Mucosa of rectum (tissue), 2 donors: ENCODE measurements at regions not wholly inside any gene's neighbourhood (a gene's known extent, or its start where the extent isn't known, plus 50 kb on each side); places are given as distances from the start of the nearest gene placed in this dataset.

Experiments used
- H3K27ac ChIP-seq, 2 donors: one replicate each; pipeline ENCODE4 v1.7.0; 2013; ENCODE audit warnings: inconsistent platforms in 2 of 2, low read depth in 2 of 2, low read length in 2 of 2
- H3K27me3 ChIP-seq, 2 donors: one replicate each; pipeline ENCODE4 v1.7.0; 2013; ENCODE audit warnings: low read length in 2 of 2; ENCODE audit not compliant: control insufficient read depth in 2 of 2, insufficient read depth in 2 of 2
- H3K36me3 ChIP-seq, 2 donors: one replicate each; pipeline ENCODE4 v1.7.0; 2013; ENCODE audit warnings: low read length in 2 of 2; ENCODE audit not compliant: control insufficient read depth in 2 of 2, insufficient read depth in 2 of 2
- H3K4me1 ChIP-seq, 2 donors: one replicate each; pipeline ENCODE4 v1.7.0; 2013; ENCODE audit warnings: low read length in 2 of 2, mild to moderate bottlenecking in 1 of 2; ENCODE audit not compliant: control insufficient read depth in 2 of 2, insufficient read depth in 2 of 2
- H3K4me3 ChIP-seq, 2 donors: one replicate each; pipeline ENCODE4 v1.7.0; 2013; ENCODE audit warnings: low read length in 2 of 2
- H3K9ac ChIP-seq, 2 donors: one replicate each; pipeline ENCODE4 v1.7.0; 2013; ENCODE audit warnings: low read length in 2 of 2, low read depth in 1 of 2, mild to moderate bottlenecking in 1 of 2
- H3K9me3 ChIP-seq, 2 donors: one replicate each; pipeline ENCODE4 v1.7.0; 2013; ENCODE audit warnings: low read length in 2 of 2; ENCODE audit not compliant: control insufficient read depth in 2 of 2
- donor health status: healthy.
- donor health status: Normal muscosa, but diverticular disease.

GRCh38 chr12:18794000-18794399 is 56.1 kb downstream of the CAPZA3 start:
- H3K4me3 ChIP-seq = no peak overlapping the region
- no peaks in the 10 kb centered on the region for H3K36me3 ChIP-seq

GRCh38 chr12:18797604-18798003 is 59.7 kb downstream of the CAPZA3 start:
- Histone ChIP-seq H3K9me3 (no peaks in the 10 kb centered on the region), H3K27ac (no peak overlapping the region), H3K36me3 (no peaks in the 10 kb centered on the region), H3K9ac (no peak overlapping the region), H3K4me1 (no peaks in the 10 kb centered on the region), H3K27me3 (no peaks in the 10 kb centered on the region), H3K4me3 (no peak overlapping the region)

More at GRCh38 chr12:18794000-18794399, 56.1 kb downstream of the CAPZA3 start:
- H3K27me3 ChIP-seq = no peaks in the 10 kb centered on the region
- no peaks in the 10 kb centered on the region for H3K9me3 ChIP-seq
- no peak overlapping the region for H3K27ac ChIP-seq
- H3K4me1 ChIP-seq = no peaks in the 10 kb centered on the region
- H3K9ac ChIP-seq = no peak overlapping the region

GRCh38 chr12:18798535-18799361 is 60.8 kb downstream of the CAPZA3 start:
- Histone ChIP-seq H3K27me3 (no peaks in the 10 kb centered on the region), H3K36me3 (no peaks in the 10 kb centered on the region), H3K9ac (no peak overlapping the region), H3K4me3 (no peak overlapping the region), H3K9me3 (no peaks in the 10 kb centered on the region), H3K4me1 (no peaks in the 10 kb centered on the region), H3K27ac (no peak overlapping the region)

GRCh38 chr12:18799561-18799960 is 61.6 kb downstream of the CAPZA3 start:
- H3K27me3 ChIP-seq = no peaks in the 10 kb centered on the region
- no peaks in the 10 kb centered on the region for H3K4me1 ChIP-seq
- no peak overlapping the region for H3K4me3 ChIP-seq
- H3K27ac ChIP-seq = no peak overlapping the region
- no peak overlapping the region for H3K9ac ChIP-seq
- no peaks in the 10 kb centered on the region for H3K36me3 ChIP-seq
- no peaks in the 10 kb centered on the region for H3K9me3 ChIP-seq

- H3K27me3 ChIP-seq = no peaks in the 10 kb centered on the region
- no peaks in the 10 kb centered on the region for H3K36me3 ChIP-seq
- H3K9ac ChIP-seq = no peak overlapping the region
- H3K27ac ChIP-seq = no peak overlapping the region
- H3K4me1 ChIP-seq = no peaks in the 10 kb centered on the region
- H3K4me3 ChIP-seq = no peak overlapping the region
- H3K9me3 ChIP-seq = no peaks in the 10 kb centered on the region
Measured at GRCh38 chr12:18805516-18806248, 67.8 kb downstream of the CAPZA3 start.

- no peaks in the 10 kb centered on the region for H3K9me3 ChIP-seq
- no peaks in the 10 kb centered on the region for H3K27me3 ChIP-seq
- no peaks in the 10 kb centered on the region for H3K36me3 ChIP-seq
- H3K4me1 ChIP-seq = no peaks in the 10 kb centered on the region
- no peak overlapping the region for H3K4me3 ChIP-seq
- H3K27ac ChIP-seq = no peak overlapping the region
- H3K9ac ChIP-seq = no peak overlapping the region
Measured at GRCh38 chr12:18807714-18808113, 69.8 kb downstream of the CAPZA3 start.

- Histone ChIP-seq H3K27ac (no peak overlapping the region), H3K27me3 (no peaks in the 10 kb centered on the region), H3K36me3 (no peaks in the 10 kb centered on the region), H3K9me3 (no peaks in the 10 kb centered on the region), H3K4me3 (no peak overlapping the region), H3K9ac (no peak overlapping the region), H3K4me1 (no peaks in the 10 kb centered on the region)
Measured at GRCh38 chr12:18808221-18808620, 70.3 kb downstream of the CAPZA3 start.

GRCh38 chr12:18810537-18811253 is 72.8 kb downstream of the CAPZA3 start:
- Histone ChIP-seq H3K27me3 (no peaks in the 10 kb centered on the region), H3K9me3 (no peaks in the 10 kb centered on the region), H3K27ac (no peak overlapping the region), H3K4me3 (no peak overlapping the region), H3K9ac (no peak overlapping the region), H3K4me1 (no peaks in the 10 kb centered on the region), H3K36me3 (no peaks in the 10 kb centered on the region)

- Histone ChIP-seq H3K4me1 (no peaks in the 10 kb centered on the region), H3K27ac (no peak overlapping the region), H3K9me3 (no peaks in the 10 kb centered on the region), H3K9ac (no peak overlapping the region), H3K4me3 (no peak overlapping the region), H3K36me3 (no peaks in the 10 kb centered on the region), H3K27me3 (no peaks in the 10 kb centered on the region)
Measured at GRCh38 chr12:18811273-18811672, 73.4 kb downstream of the CAPZA3 start.

GRCh38 chr12:18813753-18814152 is 75.8 kb downstream of the CAPZA3 start:
- Histone ChIP-seq H3K27ac (no peak overlapping the region), H3K4me3 (no peak overlapping the region), H3K9me3 (no peaks in the 10 kb centered on the region), H3K9ac (no peak overlapping the region), H3K4me1 (no peaks in the 10 kb centered on the region), H3K27me3 (no peaks in the 10 kb centered on the region), H3K36me3 (no peaks in the 10 kb centered on the region)
